Keratinocyte (primary cell): ENCODE measurements at regions not wholly inside any gene's neighbourhood (a gene's known extent, or its start where the extent isn't known, plus 50 kb on each side); places are given as distances from the start of the nearest gene placed in this dataset.

Experiments
- DNase-seq: peaks from one replicate; pipeline ENCODE4 v3.0.0-alpha.2; 2011; ENCODE audit warnings: low read depth, missing footprints, low spot score
- FAIRE-seq: peaks from 2 replicates; lab custom pipeline; 2011; peaks lifted over from hg19 to GRCh38; lab: Jason Lieb, UNC
- H2AFZ ChIP-seq: 2 replicates; pipeline ENCODE4 v1.6.0; 2012; ENCODE audit warnings: low read length, control low read depth, inconsistent platforms; ENCODE audit not compliant: control insufficient read depth
- H3K27ac ChIP-seq: 2 replicates; pipeline ENCODE4 v1.5.1; 2011; ENCODE audit warnings: low read length; ENCODE audit not compliant: control insufficient read depth, insufficient read depth
- H3K27me3 ChIP-seq: 3 replicates; pipeline ENCODE4 v1.6.0; 2011; ENCODE audit warnings: low read length; ENCODE audit not compliant: control insufficient read depth, insufficient read depth; ENCODE audit errors: extremely low read depth
- H3K36me3 ChIP-seq, 2 experiments: 2 replicates in 1 of 2; 3 replicates in 1 of 2; pipeline ENCODE4 v1.5.1; 2011; ENCODE audit warnings: low read length in 2 of 2, mild to moderate bottlenecking in 1 of 2; ENCODE audit not compliant: control insufficient read depth in 2 of 2, insufficient read depth in 2 of 2; ENCODE audit errors: extremely low read depth in 1 of 2
- H3K4me1 ChIP-seq: 3 replicates; pipeline ENCODE4 v1.5.1; 2011; ENCODE audit warnings: low read length; ENCODE audit not compliant: control insufficient read depth, insufficient read depth; ENCODE audit errors: extremely low read depth
- H3K4me2 ChIP-seq: 3 replicates; pipeline ENCODE4 v1.6.0; 2011; ENCODE audit warnings: low read depth, low read length; ENCODE audit not compliant: control insufficient read depth, insufficient read depth; ENCODE audit errors: extremely low read depth
- H3K4me3 ChIP-seq, 3 experiments: fragments of 200-600 bp in 1 of 3; sonication (generic) in 1 of 3; 2 replicates in 2 of 3; 3 replicates in 1 of 3; pipeline ENCODE4 v1.5.1; 2011 to 2016; ENCODE audit warnings: low read length in 3 of 3, mild to moderate bottlenecking in 3 of 3, control low read depth in 2 of 3, inconsistent platforms in 1 of 3, low read depth in 1 of 3, mixed read lengths in 1 of 3, mixed run types in 1 of 3, moderate library complexity in 1 of 3; ENCODE audit not compliant: control insufficient read depth in 2 of 3, insufficient read depth in 2 of 3; ENCODE audit errors: extremely low read depth in 1 of 3
- H3K79me2 ChIP-seq: 2 replicates; pipeline ENCODE4 v1.6.0; 2012; ENCODE audit warnings: low read length; ENCODE audit not compliant: control insufficient read depth, insufficient read depth
- H3K9ac ChIP-seq: 3 replicates; pipeline ENCODE4 v1.6.0; 2011; ENCODE audit warnings: low read length; ENCODE audit not compliant: control insufficient read depth, insufficient read depth; ENCODE audit errors: extremely low read depth
- H3K9me1 ChIP-seq: 3 replicates; pipeline ENCODE4 v1.6.0; 2011; ENCODE audit warnings: low read length; ENCODE audit not compliant: control insufficient read depth, insufficient read depth; ENCODE audit errors: extremely low read depth
- H3K9me3 ChIP-seq: 2 replicates; pipeline ENCODE4 v1.5.1; 2012; ENCODE audit warnings: low read depth, low read length; ENCODE audit not compliant: control insufficient read depth
- H4K20me1 ChIP-seq: 3 replicates; pipeline ENCODE4 v1.6.0; 2011; ENCODE audit warnings: low read length; ENCODE audit not compliant: control insufficient read depth, insufficient read depth; ENCODE audit errors: extremely low read depth
- CTCF ChIP-seq, 3 experiments: IDR thresholded peaks in 1 of 3; conservative IDR thresholded peaks in 1 of 3; optimal IDR thresholded peaks in 1 of 3; 2 replicates in 2 of 3; 3 replicates in 1 of 3; pipeline versions ENCODE3 to v1.5.1; 2011; ENCODE audit warnings: low read length in 3 of 3, mild to moderate bottlenecking in 3 of 3, moderate library complexity in 2 of 3, control low read depth in 1 of 3, inconsistent platforms in 1 of 3; ENCODE audit not compliant: insufficient read depth in 2 of 3; ENCODE audit errors: extremely low read depth in 1 of 3
- EZH2 ChIP-seq: IDR thresholded peaks from one replicate; pipeline ENCODE4 v1.6.1; 2012; ENCODE audit warnings: inconsistent platforms, mild to moderate bottlenecking, low read length, moderate library complexity
- dilution Hi-C: fragments of 300-500 bp; cut with MboI; formaldehyde crosslinking; loops from one replicate; pipeline ENCODE4 v1.7.0; 2020; ENCODE audit warnings: low sequenced_read_pairs; ENCODE audit not compliant: extremely low pct_ligation_motif_present

DNA sequence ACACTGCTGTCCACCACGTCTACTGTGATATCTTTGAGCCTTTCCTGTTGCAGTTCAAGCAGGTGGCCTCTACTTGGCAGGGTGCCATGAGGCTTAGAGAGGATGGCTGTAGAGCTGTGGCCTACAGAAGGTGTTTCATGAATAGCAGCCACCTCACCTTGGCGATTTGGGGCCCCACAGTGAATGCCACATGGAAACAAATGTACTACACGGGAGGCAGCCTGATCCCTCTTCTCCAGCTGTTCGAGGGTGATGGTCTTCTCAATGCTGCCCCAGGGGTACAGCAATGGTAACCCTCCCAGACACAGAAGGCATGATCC is 70.7 kb downstream of the FAM43A start:
- Histone ChIP-seq H3K4me1 (no peaks in the 10 kb centered on the region), H3K9ac (no peak overlapping the region), H3K36me3 (no peaks in the 10 kb centered on the region), H2AFZ (no peak overlapping the region), H3K79me2 (no peaks in the 10 kb centered on the region), H3K9me1 (no peaks in the 10 kb centered on the region), H3K27ac (no peak overlapping the region), H3K9me3 (no peaks in the 10 kb centered on the region), H3K27me3 (peaks cover 12% of the 10 kb centered on the region), H3K4me3 (no peak overlapping the region), H4K20me1 (no peaks in the 10 kb centered on the region), H3K4me2 (no peak overlapping the region)
- no peak for DNase-seq
- no peak for FAIRE-seq
- TF ChIP-seq EZH2 (no peak), CTCF (optimal IDR thresholded peaks at IDR 0.05 in 1 of 3, IDR thresholded peaks at IDR 0.05 in 1 of 3, conservative IDR thresholded peaks at IDR 0.05 in 1 of 3; ENCODE audit: extremely low read depth in 1 of 3, insufficient read depth in 2 of 3, low read length in 3 of 3) (no peak)
- dilution Hi-C loops = no loop called here

DNA sequence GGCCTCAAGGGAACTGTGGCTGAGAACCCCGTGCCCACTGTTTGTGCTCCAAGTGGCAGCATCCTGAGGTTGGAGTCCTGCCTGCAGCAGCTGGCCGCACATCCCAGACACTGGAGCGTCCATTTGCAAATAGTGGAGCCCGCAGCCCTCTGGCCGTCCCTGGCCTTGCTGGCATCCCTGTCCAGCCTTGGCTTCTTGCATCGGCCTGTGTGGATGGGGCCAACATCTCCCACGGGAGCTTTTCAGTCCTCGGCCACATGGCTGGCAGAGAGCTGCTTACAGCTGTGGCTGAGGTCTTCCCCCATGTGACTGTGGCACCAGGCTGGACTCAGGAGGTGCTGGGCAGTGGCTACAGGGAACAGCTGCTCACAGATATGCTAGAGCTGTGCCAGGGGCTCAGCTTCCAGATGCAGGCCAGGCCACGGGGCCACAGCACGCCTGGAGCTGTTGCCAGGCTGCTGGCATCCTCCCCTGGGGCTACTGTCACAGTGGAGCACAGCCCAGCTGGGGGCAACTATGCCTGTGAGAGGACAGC is 71.2 kb downstream of the FAM43A start:
- H3K4me1 ChIP-seq = no peaks in the 10 kb centered on the region
- H3K27me3 ChIP-seq = peaks cover 16% of the 10 kb centered on the region
- dilution Hi-C loops = no loop called here
- no peaks in the 10 kb centered on the region for H4K20me1 ChIP-seq
- H3K9me3 ChIP-seq = no peaks in the 10 kb centered on the region
- H3K27ac ChIP-seq = no peak overlapping the region
- DNase-seq = no peak
- FAIRE-seq = no peak
- H3K36me3 ChIP-seq = no peaks in the 10 kb centered on the region
- no peak overlapping the region for H3K4me3 ChIP-seq
- no peaks in the 10 kb centered on the region for H3K79me2 ChIP-seq
- no peak overlapping the region for H2AFZ ChIP-seq
- H3K4me2 ChIP-seq = no peak overlapping the region
- H3K9ac ChIP-seq = no peak overlapping the region
- TF ChIP-seq EZH2 = no peak
- no peak for TF ChIP-seq CTCF (optimal IDR thresholded peaks at IDR 0.05 in 1 of 3, IDR thresholded peaks at IDR 0.05 in 1 of 3, conservative IDR thresholded peaks at IDR 0.05 in 1 of 3; ENCODE audit: extremely low read depth in 1 of 3, insufficient read depth in 2 of 3, low read length in 3 of 3)
- H3K9me1 ChIP-seq = no peaks in the 10 kb centered on the region
